GM18861 (cell line): ENCODE measurements at regions not wholly inside any gene's neighbourhood (a gene's known extent, or its start where the extent isn't known, plus 50 kb on each side); places are given as distances from the start of the nearest gene placed in this dataset.
"Not testable (repeated sequence)": the region's sequence is repeated elsewhere in the genome, so short reads cannot be mapped to it uniquely, and the experiment has no call there.

ENCODE experiments used
- ATAC-seq: cut with Tn5 transposase; IDR thresholded peaks from one replicate; pipeline ENCODE4 v1.9.1; 2021; ENCODE audit not compliant: unreplicated experiment

GRCh38 chr6:147651-148050, 144.6 kb upstream of the DUSP22 start:
- ATAC-seq = not testable (repeated sequence)

GRCh38 chr6:148051-148984, 144.0 kb upstream of the DUSP22 start:
- peak; percentile 89 for ATAC-seq

GRCh38 chr6:150147-150546, 142.1 kb upstream of the DUSP22 start:
- ATAC-seq = not testable (repeated sequence)

GRCh38 chr6:152436-152835, 139.9 kb upstream of the DUSP22 start:
- not testable (repeated sequence) for ATAC-seq

GRCh38 chr6:153026-153425, 139.3 kb upstream of the DUSP22 start:
- not testable (repeated sequence) for ATAC-seq

- ATAC-seq = not testable (repeated sequence)
These were observed 138.4 kb upstream of the DUSP22 start for GRCh38 chr6:153867-154266.

- ATAC-seq = not testable (repeated sequence)
These were observed 137.8 kb upstream of the DUSP22 start for GRCh38 chr6:154321-155092.

GRCh38 chr6:156010-156409, 136.3 kb upstream of the DUSP22 start:
- ATAC-seq = no peak

- ATAC-seq = not testable (repeated sequence)
These were observed 135.7 kb upstream of the DUSP22 start for GRCh38 chr6:156441-157140.

- not testable (repeated sequence) for ATAC-seq
These were observed 135.1 kb upstream of the DUSP22 start for GRCh38 chr6:157176-157575.

- ATAC-seq = not testable (repeated sequence)
These were observed 130.6 kb upstream of the DUSP22 start for GRCh38 chr6:161657-162056.

- ATAC-seq = no peak
These were observed 127.6 kb upstream of the DUSP22 start for GRCh38 chr6:164720-165119.

- no peak for ATAC-seq
These were observed 127.0 kb upstream of the DUSP22 start for GRCh38 chr6:165263-165662.

GRCh38 chr6:165906-166305, 126.4 kb upstream of the DUSP22 start:
- no peak for ATAC-seq

- ATAC-seq = no peak
These were observed 123.3 kb upstream of the DUSP22 start for GRCh38 chr6:168865-169455.

GRCh38 chr6:174036-174435, 118.3 kb upstream of the DUSP22 start:
- no peak for ATAC-seq

GRCh38 chr6:175680-176079, 116.6 kb upstream of the DUSP22 start:
- no peak for ATAC-seq

GRCh38 chr6:176766-177165, 115.5 kb upstream of the DUSP22 start:
- no peak for ATAC-seq

- ATAC-seq = no peak
These were observed 114.2 kb upstream of the DUSP22 start for GRCh38 chr6:178119-178518.

GRCh38 chr6:178929-179328, 113.4 kb upstream of the DUSP22 start:
- ATAC-seq = not testable (repeated sequence)
